Stomach (tissue), 4 donors: ENCODE measurements at regions not wholly inside any gene's neighbourhood (a gene's known extent, or its start where the extent isn't known, plus 50 kb on each side); places are given as distances from the start of the nearest gene placed in this dataset.

Experiments used
- POLR2AphosphoS5 ChIP-seq, 3 donors: sonication (generic); formaldehyde crosslinking; IDR thresholded peaks; one replicate each; pipeline ENCODE4 v1.6.1; 2016; ENCODE audit warnings: antibody characterized with exemption in 3 of 3
- TF ChIP-seq, protein P1 (sequence below), 7 experiments: fragments of 450-650 bp in 4 of 7; fragments of 200-600 bp in 3 of 7; sonication (generic) in 3 of 7; IDR thresholded peaks; one replicate each; pipeline ENCODE4 v1.5.1; 2016 to 2019; ENCODE audit warnings: antibody characterized with exemption in 7 of 7, control low read depth in 2 of 7, mild to moderate bottlenecking in 1 of 7

DNA sequence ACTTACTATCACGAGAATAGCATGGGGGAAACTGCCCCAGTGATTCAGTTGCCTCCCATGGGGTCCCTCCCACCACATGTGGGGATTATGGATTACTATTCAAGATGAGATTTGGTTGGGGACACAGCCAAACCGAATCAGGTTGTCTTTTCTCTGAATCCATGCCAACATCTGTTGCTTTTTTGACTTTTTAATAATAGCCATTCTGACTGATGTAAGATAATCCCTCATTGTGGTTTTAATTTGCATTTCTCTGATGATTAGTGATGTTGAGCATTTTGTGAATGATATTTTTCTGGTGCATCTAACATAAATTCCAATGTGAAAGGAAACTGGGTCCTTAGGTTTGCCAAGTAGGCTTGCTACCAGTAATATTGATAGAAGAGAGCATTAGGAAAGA is 69.0 kb upstream of the ARHGAP21 start:
- TF ChIP-seq, protein P1, sequence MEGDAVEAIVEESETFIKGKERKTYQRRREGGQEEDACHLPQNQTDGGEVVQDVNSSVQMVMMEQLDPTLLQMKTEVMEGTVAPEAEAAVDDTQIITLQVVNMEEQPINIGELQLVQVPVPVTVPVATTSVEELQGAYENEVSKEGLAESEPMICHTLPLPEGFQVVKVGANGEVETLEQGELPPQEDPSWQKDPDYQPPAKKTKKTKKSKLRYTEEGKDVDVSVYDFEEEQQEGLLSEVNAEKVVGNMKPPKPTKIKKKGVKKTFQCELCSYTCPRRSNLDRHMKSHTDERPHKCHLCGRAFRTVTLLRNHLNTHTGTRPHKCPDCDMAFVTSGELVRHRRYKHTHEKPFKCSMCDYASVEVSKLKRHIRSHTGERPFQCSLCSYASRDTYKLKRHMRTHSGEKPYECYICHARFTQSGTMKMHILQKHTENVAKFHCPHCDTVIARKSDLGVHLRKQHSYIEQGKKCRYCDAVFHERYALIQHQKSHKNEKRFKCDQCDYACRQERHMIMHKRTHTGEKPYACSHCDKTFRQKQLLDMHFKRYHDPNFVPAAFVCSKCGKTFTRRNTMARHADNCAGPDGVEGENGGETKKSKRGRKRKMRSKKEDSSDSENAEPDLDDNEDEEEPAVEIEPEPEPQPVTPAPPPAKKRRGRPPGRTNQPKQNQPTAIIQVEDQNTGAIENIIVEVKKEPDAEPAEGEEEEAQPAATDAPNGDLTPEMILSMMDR (IDR thresholded peaks at IDR 0.05), result no peak
- no peak for TF ChIP-seq POLR2AphosphoS5 (IDR thresholded peaks at IDR 0.05)
